Lower leg skin (tissue), 4 donors: ENCODE measurements at regions not wholly inside any gene's neighbourhood (a gene's known extent, or its start where the extent isn't known, plus 50 kb on each side); places are given as distances from the start of the nearest gene placed in this dataset.

Source experiments
- DNase-seq, 2 donors: peaks; one replicate each; pipeline ENCODE4 v3.0.0-alpha.2; 2019; ENCODE audit warnings: low spot score in 2 of 2
- H3K4me3 ChIP-seq: fragments of 200-600 bp; sonication (generic); 2 replicates; pipeline ENCODE4 v1.5.1; 2017; ENCODE audit warnings: mild to moderate bottlenecking, low read depth; ENCODE audit not compliant: poor library complexity, severe bottlenecking
- CTCF ChIP-seq, 3 donors: fragments of 450-650 bp; IDR thresholded peaks; one replicate each; pipeline ENCODE4 v1.5.1; 2016; ENCODE audit warnings: antibody characterized with exemption in 3 of 3, mild to moderate bottlenecking in 3 of 3, moderate library complexity in 2 of 3
- POLR2A ChIP-seq, 2 donors: fragments of 450-650 bp; IDR thresholded peaks; one replicate each; pipeline ENCODE4 v1.6.1; 2016 to 2017; ENCODE audit warnings: antibody characterized with exemption in 2 of 2, mild to moderate bottlenecking in 1 of 2, moderate library complexity in 1 of 2
- WGBS, 2 donors: methylation state at CpG; one replicate each; pipeline ENCODE4 v1.1.5; 2018; 5-methylcytosine and 5-hydroxymethylcytosine counted together
- intact Hi-C: fragments of 100-400 bp; cut with DNase I; formaldehyde crosslinking; loops from one replicate; pipeline ENCODE4 v1.15.0; 2023; ENCODE audit warnings: low total_unique reads

GRCh38 chrX:134158821-134159512, 78.0 kb upstream of the CCDC160 start:
- no peak for DNase-seq
- 76 to 84% methylated on average over 4 to 5 of the region's 5 CpGs for WGBS, 2 donors
- TF ChIP-seq CTCF (IDR thresholded peaks at IDR 0.05): no peak
- no peak for TF ChIP-seq POLR2A (IDR thresholded peaks at IDR 0.05)

GRCh38 chrX:134161162-134161561, 75.8 kb upstream of the CCDC160 start:
- no peak for TF ChIP-seq CTCF (IDR thresholded peaks at IDR 0.05)
- no peak for TF ChIP-seq POLR2A (IDR thresholded peaks at IDR 0.05)
- 56% methylated on average over 2 of the region's 2 CpGs for WGBS, 2 donors
- intact Hi-C loops: no loop called here

More at GRCh38 chrX:134158821-134159512, 78.0 kb upstream of the CCDC160 start:
- intact Hi-C loops: no loop called here
- H3K4me3 ChIP-seq: no peak overlapping the region

GRCh38 chrX:134162032-134162431, 75.0 kb upstream of the CCDC160 start:
- intact Hi-C loops: no loop called here
- no peak overlapping the region for H3K4me3 ChIP-seq
- TF ChIP-seq POLR2A (IDR thresholded peaks at IDR 0.05) (no peak), CTCF (IDR thresholded peaks at IDR 0.05) (no peak)
- DNase-seq: no peak

More at GRCh38 chrX:134161162-134161561, 75.8 kb upstream of the CCDC160 start:
- no peak for DNase-seq
- no peak overlapping the region for H3K4me3 ChIP-seq

GRCh38 chrX:134163836-134164235, 73.1 kb upstream of the CCDC160 start:
- intact Hi-C loops: no loop called here
- no peak overlapping the region for H3K4me3 ChIP-seq
- DNase-seq: no peak
- TF ChIP-seq POLR2A (IDR thresholded peaks at IDR 0.05) (no peak), CTCF (IDR thresholded peaks at IDR 0.05) (no peak)
- WGBS, 2 donors: 79 to 89% methylated on average over 1 of the region's 1 CpG

- WGBS, 2 donors: 45 to 54% methylated on average over 6 of the region's 6 CpGs
- intact Hi-C loops: no loop called here
- H3K4me3 ChIP-seq: no peak overlapping the region
- DNase-seq: no peak
- no peak for TF ChIP-seq CTCF (IDR thresholded peaks at IDR 0.05)
- no peak for TF ChIP-seq POLR2A (IDR thresholded peaks at IDR 0.05)
Measured at GRCh38 chrX:134167591-134168203, 69.3 kb upstream of the CCDC160 start.
